H1 (cell line): ENCODE measurements at regions not wholly inside any gene's neighbourhood (a gene's known extent, or its start where the extent isn't known, plus 50 kb on each side); places are given as distances from the start of the nearest gene placed in this dataset.

Source experiments
- BRCA1 ChIP-seq: IDR thresholded peaks from 2 replicates; pipeline ENCODE4 v1.6.1; 2012; ENCODE audit warnings: low read depth, low read length, improper control_type of control experiment
- CBX5 ChIP-seq: fragments of 300-800, 300-1000 bp; sonication (generic); IDR thresholded peaks from 2 replicates; pipeline ENCODE4 v1.7.1; 2016; ENCODE audit warnings: antibody characterized with exemption, low read length, low read depth
- CHD7 ChIP-seq: fragments of 300-600 bp; sonication (generic); IDR thresholded peaks from 2 replicates; pipeline ENCODE4 v1.7.1; 2012; ENCODE audit warnings: low read length, moderate library complexity, mild to moderate bottlenecking, inconsistent platforms; ENCODE audit not compliant: insufficient replicate concordance
- E2F6 ChIP-seq: IDR thresholded peaks from 2 replicates; pipeline ENCODE4 v1.6.1; 2012; ENCODE audit warnings: inconsistent platforms
- PHF8 ChIP-seq: fragments of 200-600 bp; sonication (generic); conservative IDR thresholded peaks from 2 replicates; pipeline ENCODE4 v1.7.1; 2012; ENCODE audit warnings: low read depth, mild to moderate bottlenecking, inconsistent platforms, low read length, moderate library complexity
- RBBP5 ChIP-seq: IDR thresholded peaks from 2 replicates; pipeline ENCODE4 v1.7.1; 2012; ENCODE audit warnings: low read depth, mild to moderate bottlenecking, inconsistent platforms, low read length, moderate library complexity, borderline replicate concordance
- SP2 ChIP-seq: IDR thresholded peaks from 2 replicates; pipeline ENCODE4 v1.6.1; 2012; ENCODE audit warnings: mild to moderate bottlenecking, low read length, inconsistent platforms
- SUZ12 ChIP-seq: fragments of 200-600 bp; sonication (generic); IDR thresholded peaks from 2 replicates; pipeline ENCODE4 v1.6.1; 2012; ENCODE audit warnings: mild to moderate bottlenecking, inconsistent platforms, low read length, moderate library complexity, mixed read lengths
- YY1 ChIP-seq: IDR thresholded peaks from 2 replicates; pipeline ENCODE4 v1.6.1; 2011; ENCODE audit warnings: low read depth, mild to moderate bottlenecking, low read length

DNA sequence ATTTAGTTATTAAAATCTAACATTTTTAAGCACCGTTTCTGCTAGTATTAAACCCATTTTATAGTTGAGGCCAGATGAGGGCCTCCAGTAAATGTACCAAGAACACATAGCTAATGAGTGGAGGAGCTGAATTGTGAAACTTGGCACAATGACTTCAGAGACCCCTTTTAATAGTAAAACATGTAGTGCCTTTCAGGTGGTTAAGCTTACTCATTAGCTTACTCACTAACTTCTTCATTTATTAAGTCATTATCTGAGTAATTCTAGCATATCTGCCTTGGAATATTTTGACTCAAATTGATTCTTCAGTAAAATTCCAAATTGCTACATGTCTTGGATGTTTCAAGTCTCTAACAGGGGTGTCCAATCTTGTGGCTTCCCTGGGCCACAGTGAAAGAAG, 735.2 kb downstream of the LIG4 start (continued):
- TF ChIP-seq CHD7 (no peak), CBX5 (no peak), PHF8 (no peak), BRCA1 (no peak), SP2 (no peak), E2F6 (no peak), RBBP5 (no peak), SUZ12 (no peak), YY1 (no peak)
